ENCODE measurements at regions not wholly inside any gene's neighbourhood (a gene's known extent, or its start where the extent isn't known, plus 50 kb on each side); places are given as distances from the start of the nearest gene placed in this dataset.
"Not testable (repeated sequence)": the region's sequence is repeated elsewhere in the genome, so short reads cannot be mapped to it uniquely, and the experiment has no call there.

- DNase-seq (ENCODE audit: low read depth) = no peak
These were observed 140.7 kb upstream of the CDKN3 start for GRCh38 chr14:54256156-54256555.

DNA sequence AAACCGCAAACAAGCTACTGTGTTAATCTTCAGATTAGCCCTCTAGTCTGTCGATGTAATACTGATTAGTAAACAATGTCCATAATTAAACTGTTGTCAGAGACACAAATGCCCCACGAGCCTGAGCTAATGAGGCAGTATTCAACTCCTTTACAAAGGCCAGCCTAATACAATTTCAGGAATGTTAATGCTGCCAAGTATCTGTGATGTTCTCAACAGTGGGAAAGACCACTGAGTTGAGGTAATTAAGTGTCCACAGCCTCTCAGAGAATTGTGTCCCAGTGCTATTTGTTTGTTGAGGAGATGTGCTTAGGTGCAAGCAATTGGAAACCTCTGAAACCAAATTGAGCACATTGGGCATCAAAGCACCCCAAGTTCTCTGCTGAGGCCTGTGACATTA lies 139.4 kb upstream of the CDKN3 start:
- no peak for DNase-seq (ENCODE audit: low read depth)

DNA sequence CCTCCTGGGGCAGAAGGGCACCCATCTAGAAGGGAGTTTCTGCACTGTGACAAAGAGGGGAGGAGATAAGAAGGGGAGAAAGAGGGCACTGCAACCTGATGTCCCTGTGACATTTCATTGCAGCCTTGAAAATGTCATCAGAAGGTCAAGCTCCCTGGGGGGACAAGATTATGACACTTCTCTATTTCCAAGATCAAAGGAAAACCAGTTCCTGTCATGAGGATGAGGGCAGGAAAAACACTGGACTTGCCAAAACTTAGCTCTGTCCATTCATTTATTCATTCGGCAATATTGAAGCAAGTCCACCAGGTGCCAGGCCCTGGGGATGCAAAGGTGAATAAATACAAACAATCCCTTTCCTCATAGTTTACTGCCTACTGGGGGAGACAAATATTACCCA lies 138.4 kb upstream of the CDKN3 start:
- no peak for DNase-seq (ENCODE audit: low read depth)

- no peak for DNase-seq (ENCODE audit: low read depth)
These were observed 137.0 kb upstream of the CDKN3 start for GRCh38 chr14:54259821-54260220.

- DNase-seq (ENCODE audit: low read depth) = no peak
These were observed 135.5 kb upstream of the CDKN3 start for GRCh38 chr14:54261283-54261682.

DNA sequence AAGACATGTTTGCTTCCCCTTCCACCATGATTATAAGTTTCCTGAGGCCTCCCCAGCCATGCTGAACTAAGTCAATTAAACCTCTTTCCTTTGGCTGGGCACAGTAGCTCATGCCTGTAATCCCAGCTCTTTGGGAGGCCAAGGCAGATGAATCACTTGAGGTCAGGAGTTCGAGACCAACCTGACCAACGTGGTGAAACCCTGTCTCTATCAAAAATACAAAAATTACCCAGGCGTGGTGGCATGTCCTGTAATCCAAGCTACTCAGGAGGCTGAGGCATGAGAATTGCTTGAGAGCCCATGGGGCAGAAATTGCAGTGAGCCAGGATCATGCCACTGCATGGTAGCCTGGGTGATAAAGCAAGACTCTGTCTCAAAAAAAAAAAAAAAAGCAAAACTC lies 130.2 kb upstream of the CDKN3 start:
- not testable (repeated sequence) for DNase-seq (ENCODE audit: low read depth)

DNA sequence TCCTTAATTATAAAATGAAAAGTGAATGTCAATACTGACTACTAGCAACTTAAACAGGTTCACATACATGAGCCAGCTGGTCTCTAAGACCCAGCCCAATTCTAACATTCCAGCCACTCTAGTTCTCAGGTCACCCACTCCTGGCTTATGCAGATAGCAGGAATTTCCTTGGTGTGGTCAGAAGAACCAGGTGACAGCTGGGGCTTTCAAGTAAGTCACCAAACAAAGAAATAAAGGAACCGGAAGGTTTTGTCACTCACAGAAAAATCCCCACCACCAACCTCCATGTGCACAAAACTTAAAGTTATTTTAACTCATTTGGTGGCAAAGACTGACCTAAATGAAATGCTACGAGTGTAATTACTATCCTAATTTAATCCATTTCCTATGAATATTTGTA lies 129.6 kb upstream of the CDKN3 start:
- DNase-seq (ENCODE audit: low read depth) = no peak

- DNase-seq (ENCODE audit: low read depth) = no peak
These were observed 120.6 kb upstream of the CDKN3 start for GRCh38 chr14:54275997-54276725.

- no peak for DNase-seq (ENCODE audit: low read depth)
These were observed 118.7 kb upstream of the CDKN3 start for GRCh38 chr14:54278087-54278486.

DNA sequence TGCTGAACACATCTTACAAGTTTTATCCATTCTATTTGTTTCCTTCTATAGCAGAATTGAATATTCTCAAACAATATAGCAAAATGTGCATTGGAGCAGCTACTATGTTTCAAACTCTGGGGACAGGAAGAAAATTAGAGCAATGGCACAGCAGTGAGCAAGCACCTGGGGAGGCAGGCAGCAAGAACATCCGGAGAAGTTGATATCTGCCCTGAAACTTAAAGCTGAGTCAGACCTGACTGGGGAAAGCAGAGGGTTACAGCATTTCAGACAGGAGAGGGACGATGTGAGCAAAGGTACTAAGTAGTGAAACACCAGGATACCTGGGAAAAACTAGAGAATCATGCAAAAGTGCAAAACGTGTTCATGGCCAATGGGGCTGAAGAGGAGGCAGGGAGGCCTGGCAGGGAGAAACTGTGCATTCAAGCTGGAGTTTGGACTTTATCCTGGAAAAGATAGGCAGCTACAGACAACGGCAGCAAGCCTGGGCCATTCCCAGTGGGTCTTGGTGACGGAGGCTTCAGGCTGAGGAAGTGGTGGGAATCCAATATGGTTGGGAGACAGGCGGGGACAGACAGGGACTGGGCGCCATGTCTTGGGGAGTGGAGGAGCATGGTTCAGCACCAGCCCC lies 118.0 kb upstream of the CDKN3 start:
- DNase-seq (ENCODE audit: low read depth) = no peak

DNA sequence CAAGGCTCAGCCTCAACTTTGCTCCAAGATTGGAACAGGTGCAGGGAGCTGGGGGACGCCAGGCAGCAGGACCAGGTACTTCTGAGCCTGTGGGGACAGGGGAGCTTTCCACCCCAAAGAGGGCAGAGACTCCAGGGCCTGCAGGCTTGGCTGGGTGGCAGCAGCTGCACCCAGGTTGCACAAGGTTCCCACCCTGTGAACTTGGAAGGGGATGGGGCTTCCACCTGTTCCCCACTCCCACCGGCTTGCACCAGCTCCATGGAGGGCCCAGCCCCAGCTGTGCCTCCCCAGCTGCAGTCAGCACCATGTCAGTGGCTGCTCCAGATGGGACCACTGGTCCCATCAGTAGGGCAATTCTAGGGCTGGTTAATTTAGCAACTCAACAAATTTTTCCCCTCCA lies 114.0 kb upstream of the CDKN3 start:
- DNase-seq (ENCODE audit: low read depth) = no peak

GRCh38 chr14:54285030-54285429 lies 111.8 kb upstream of the CDKN3 start:
- DNase-seq (ENCODE audit: low read depth) = no peak

DNA sequence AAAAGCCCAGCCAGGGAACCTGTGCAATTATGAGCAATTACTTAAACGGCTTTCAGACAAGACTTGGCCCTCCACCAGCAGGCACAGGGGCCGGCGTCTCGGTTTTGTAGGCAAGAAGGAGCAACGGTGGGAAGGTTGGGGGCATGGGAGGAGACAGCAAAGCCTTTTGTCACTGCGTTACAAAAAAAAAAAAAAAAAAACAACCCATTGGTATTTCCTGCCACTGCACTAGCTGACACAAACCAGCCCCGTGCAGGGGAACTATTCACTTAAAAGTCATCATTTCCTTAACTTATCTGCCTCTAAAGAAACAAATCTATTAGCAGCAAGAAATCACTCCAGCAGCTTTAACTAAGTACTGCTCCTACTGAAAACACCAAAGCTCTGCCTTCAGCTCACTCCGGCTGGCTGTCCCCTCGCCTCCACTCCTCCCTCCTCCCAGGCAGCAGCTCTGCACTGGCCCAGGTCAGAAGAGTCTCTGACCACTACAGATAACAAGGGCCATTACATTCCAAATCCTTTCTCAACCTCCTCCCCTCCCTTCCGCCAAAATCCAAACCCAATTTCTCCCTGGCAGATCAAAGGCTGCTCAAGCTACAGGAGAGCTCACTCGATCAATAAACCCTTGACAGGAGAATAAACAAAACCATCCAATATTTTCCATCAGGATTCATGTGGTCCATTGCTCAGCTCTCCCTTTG lies 105.2 kb upstream of the CDKN3 start:
- no peak for DNase-seq (ENCODE audit: low read depth)

DNA sequence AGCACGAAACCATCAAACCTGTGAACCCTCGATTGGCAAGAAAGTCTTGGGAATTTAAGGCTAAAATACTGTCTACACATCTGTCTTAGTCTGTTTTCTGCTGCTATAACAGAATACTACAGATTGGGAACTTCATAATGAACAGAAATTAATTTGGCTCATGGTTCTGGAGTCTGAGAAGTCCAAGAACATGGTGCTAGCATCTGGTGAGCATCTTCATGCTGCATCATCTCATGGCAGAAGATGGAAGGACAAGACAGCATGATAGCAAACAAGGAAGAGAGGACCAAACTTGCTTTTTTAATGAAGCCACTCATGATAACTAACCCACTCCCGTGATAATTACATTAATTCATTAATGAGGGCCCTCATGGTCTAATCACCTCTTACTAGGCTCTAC lies 102.0 kb upstream of the CDKN3 start:
- no peak for DNase-seq (ENCODE audit: low read depth)

DNA sequence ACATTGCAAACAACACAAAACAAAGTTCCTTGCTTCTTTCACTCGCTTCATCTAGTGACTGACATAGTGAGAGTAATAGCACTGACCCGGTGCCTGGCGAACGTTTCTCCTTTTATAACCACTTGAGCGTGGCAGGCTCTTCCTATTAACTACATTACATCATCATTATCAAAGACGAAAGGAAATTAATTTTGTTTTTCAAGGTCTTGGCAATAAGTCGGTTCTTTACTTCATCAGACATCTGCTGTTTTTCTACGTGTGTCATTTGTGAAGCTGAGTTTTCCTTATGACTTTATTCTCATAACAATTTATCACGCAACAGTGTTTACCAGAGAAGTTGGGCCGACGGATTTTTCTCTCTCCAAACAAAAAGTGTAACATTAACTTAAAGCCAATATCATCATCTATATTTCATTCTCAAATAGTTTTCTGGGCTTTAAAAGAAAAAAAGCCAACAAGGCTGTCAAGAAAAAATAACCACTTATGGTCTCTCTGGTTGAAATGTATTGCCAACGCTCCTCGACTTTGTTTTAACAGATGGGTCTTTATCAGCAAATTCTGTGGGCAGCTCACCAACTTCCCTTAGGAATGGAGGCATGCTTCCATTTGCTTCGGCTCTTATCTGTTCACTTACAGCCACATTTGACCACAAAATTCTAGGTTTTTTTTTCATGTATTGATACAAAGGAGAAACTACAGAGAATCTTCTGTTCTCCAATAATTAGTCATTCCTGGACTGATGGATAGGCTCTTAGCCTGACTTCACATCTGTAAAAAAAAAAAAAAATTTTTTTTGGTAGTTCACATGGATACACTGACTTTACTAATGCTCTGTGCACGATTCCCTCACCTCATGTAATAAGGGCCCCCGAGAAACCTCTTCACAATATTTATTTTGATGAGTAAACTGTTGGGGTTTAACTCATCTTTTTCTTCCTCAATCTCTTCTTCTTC lies 97.1 kb upstream of the CDKN3 start:
- DNase-seq (ENCODE audit: low read depth) = no peak

- no peak for DNase-seq (ENCODE audit: low read depth)
These were observed 95.9 kb upstream of the CDKN3 start for GRCh38 chr14:54300881-54301280.

DNA sequence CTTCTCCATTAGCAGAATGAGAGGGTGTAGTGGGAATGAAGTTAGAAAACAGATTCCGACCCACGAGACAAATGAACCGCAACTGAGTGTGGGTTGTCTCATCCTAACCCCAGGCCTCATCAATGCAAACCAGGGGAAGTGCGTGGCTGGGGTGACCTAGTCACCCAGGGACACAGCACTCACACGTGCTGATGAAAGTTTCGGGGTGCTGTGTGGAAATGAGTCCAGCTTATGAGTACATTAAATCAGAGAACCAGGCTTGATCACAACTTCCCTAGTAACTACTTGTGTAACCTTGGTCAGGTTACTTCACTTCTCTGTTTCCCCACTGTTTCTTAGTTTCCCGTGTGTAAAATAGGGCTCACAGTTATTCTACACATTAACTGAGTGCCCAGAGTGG lies 95.4 kb upstream of the CDKN3 start:
- DNase-seq (ENCODE audit: low read depth) = no peak

DNA sequence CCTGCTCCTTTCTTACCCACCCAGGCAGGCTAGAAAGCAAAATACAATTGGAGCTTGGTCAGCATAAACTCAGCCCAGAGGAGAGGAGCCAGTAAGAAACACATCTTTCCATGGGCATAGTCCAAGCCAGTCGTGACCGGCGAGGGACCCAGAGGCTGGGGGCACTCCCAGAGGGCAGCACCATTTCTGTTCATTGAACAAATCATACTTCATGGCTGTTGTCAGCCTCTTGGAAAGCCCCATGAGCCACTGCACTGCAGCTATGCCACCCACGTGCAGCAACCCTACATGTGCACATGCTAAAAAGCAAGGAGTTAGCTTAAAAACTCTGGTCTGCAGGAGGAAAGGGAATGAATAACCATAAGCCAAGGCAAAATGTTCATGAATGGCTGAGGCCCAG lies 90.0 kb upstream of the CDKN3 start:
- DNase-seq (ENCODE audit: low read depth) = no peak

DNA sequence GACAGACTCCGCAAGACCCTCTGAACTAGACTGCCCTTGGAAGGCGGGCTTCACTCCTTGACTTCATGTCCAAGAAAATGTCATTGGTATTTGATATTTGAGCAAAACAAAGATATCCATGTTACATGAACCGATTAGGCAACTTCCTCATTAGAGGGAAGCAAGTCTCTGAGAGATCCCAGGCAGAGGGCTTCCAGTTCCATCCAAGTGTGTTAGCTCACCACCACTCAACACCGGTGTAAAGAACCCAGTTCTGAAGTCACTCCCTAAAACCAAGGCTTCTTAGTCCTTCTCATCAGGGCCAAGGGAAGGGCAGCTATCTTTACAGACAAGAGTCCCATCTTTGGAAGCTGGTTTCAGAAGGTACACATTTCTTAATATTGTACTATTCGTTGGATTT lies 87.2 kb upstream of the CDKN3 start:
- no peak for DNase-seq (ENCODE audit: low read depth)

- DNase-seq (ENCODE audit: low read depth) = no peak
These were observed 86.5 kb upstream of the CDKN3 start for GRCh38 chr14:54310151-54310850.

- DNase-seq (ENCODE audit: low read depth) = no peak
These were observed 86.0 kb upstream of the CDKN3 start for GRCh38 chr14:54310851-54311228.
